ENCODE measurements at regions not wholly inside any gene's neighbourhood (a gene's known extent, or its start where the extent isn't known, plus 50 kb on each side); places are given as distances from the start of the nearest gene placed in this dataset.
"Not testable (repeated sequence)": the region's sequence is repeated elsewhere in the genome, so short reads cannot be mapped to it uniquely, and the experiment has no call there.

GRCh38 chrX:139475432-139475831 lies 55.1 kb upstream of the F9 start:
- no peak for DNase-seq

DNA sequence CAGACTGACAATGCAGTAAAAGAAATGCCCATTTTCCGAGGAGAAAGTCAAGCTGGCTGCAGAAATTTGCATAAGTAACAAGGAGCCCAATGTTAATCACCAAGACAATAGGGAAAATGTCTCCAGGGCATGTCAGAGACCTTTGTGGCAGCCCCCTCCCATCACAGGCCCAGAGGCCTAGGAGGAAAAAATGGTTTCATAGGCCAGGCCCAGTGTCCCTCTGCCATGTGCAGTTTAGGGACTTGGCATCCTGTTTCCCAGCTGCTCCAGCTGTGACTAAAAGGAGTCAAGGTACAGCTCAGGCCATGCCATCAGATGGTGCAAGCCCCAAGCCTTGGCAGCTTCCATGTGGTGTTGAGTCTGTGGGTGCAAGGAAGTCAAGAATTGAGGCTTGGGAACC lies 68.6 kb upstream of the F9 start:
- not testable (repeated sequence) for DNase-seq

DNA sequence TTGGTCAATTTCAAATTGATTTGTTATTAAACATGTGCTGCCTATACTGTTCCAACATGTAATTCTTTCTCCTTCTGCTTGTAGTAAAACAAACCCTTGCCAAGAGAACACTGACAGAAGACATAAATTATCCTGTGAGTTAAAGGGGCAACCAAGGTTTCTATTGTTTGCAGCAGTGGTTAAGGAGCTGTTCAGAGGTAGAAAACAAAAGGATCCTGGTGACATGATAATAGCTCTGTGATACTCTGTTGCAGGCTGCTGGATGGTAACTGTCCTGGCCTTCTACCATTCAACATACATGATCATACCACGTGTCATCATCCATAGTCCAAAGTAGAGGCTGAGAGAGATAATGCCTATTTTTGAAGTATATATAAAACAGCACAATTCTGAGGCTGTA lies 75.8 kb upstream of the F9 start:
- no peak for DNase-seq

GRCh38 chrX:139448996-139449395 lies 81.5 kb upstream of the F9 start:
- no peak for DNase-seq

DNA sequence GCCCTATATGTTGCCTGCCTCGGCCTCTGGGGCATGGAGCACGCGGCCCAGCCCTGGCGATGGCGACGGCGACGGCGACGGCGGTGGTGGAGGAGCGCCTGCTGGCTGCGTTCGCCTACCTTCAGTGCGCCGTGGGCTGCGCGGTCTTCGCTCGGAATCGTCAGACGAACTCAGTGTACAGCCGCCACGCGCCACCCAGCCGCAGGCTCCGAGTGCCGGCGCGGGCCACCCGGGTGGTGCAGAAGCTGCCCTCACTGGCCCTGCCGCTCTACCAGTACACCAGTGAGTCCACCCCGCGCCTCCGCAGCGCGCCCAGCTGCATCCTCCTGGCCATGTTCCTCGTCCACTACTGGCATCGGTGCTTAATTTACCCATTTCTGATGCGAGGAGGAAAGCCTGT lies 83.7 kb upstream of the F9 start:
- no peak for DNase-seq

GRCh38 chrX:139429913-139430312 lies 100.6 kb upstream of the F9 start:
- no peak for DNase-seq

DNA sequence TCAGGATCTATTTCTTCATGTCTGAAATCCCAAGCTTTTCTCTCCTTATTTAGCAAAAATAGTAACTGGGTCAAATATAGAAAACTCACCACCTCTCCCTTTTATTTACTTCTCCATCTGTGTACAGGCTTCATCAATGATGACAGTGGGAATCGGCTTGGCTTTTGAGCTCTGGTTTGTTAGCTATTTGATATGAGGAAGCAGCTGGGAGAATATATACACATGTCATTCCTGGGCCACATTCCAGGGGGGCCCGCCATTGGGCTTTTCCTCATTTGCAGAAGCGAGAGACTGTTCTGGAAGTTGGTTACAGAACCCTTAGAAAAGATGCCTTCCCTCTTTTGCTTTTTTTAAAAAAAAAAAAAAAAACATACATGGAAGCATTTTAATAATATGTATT lies 107.4 kb upstream of the F9 start:
- DNase-seq = no peak

DNA sequence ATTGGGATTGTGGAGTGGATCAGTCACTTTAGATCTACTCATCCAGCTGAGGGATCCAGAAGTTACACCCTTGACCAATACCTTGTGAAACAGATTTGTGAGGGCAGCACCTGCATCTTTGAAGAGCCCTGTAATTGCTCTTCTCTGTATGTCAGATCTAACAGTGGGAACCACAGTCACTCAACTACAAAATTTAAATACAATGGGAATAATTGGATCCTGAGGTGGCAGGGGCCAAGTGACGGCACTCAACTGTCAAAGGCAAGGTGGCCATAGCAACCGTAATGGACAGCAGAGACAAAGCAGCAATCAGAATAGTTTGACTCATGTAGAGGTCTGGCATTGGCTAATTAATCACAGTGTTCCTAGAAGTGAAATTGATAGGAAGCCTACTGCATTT lies 132.3 kb upstream of the F9 start:
- not testable (repeated sequence) for DNase-seq

DNA sequence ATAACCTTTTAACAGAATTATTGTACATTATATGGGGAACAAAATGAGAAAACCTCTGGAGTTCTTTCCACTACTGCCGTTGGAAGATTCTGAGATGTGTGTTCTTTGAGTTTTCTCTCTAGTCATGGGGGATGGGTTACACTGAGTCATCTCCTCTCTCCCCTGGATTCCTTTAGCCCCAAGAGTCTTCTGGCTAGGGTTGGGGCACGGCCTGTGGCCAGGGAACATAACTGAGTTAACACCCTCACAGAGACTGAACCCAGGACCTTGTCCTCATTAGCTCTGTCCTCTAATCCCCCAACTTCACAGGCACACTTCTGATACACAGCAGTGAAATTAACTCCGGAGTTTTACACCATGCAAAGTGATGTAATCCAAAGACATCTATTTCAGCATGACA lies 142.3 kb upstream of the F9 start:
- no peak for DNase-seq

GRCh38 chrX:139382529-139382928 lies 148.0 kb upstream of the F9 start:
- DNase-seq = no peak

DNA sequence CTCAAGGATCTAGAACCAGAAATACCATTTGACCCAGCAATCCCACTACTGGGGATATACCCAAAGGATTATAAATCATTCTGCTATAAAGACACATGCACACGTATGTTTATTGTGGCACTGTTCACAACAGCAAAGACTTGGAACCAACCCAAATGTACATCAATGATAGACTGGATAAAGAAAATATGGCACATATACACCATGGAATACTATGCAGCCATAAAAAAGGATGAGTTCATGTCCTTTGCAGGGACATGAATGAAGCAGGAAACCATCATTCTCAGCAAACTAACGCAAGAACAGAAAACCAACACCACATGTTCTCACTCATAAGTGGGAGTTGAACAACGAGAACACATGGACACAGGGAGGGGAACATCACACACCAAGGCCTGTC lies 154.0 kb upstream of the F9 start:
- not testable (repeated sequence) for DNase-seq

DNA sequence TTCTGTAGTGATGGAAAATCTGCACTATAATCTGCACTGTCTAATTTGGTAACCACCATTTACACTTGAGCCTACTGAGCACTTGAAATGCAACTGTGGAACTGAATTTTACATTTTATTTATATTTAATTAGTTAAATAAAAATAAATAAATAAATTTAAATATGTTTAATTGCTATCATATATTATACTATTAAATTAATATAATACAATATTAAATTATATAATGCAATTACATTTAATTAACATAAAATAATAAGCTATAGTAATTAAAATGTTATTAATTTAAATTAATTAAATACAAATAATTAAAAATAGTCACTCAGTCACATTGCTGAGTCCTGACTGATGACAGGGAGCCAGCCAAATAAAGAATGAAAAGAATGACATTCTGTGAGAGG lies 170.2 kb upstream of the F9 start:
- DNase-seq = no peak

GRCh38 chrX:139342594-139342991 lies 187.9 kb upstream of the F9 start:
- DNase-seq = not testable (repeated sequence)

DNA sequence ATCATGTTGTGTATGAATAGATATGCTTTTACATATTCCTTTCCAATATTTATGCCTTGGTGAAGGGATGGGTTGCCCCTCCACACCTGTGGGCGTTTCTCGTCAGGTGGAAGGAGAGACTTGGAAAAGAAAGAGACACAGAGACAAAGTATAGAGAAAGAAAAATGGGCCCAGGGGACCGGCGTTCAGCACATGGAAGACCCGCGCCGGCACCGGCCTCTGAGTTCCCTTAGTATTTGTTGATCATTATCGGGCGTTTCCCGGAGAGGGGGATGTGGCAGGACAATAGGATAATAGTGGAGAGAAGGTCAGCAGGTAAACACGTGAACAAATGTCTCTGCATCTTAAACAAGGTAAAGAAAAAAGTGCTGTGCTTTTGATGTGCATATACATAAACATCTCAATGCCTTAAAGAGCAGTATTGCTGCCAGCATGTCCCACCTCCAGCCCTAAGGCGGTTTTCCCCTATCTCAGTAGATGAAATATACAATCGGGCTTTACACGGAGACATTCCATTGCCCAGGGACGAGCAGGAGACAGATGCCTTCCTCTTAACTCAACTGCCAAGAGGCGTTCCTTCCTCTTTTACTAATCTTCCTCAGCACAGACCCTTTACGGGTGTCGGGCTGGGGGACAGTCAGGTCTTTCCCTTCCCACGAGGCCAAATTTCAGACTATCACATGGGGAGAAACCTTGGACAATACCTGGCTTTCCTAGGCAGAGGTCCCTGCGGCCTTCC lies 188.5 kb upstream of the F9 start:
- not testable (repeated sequence) for DNase-seq

DNA sequence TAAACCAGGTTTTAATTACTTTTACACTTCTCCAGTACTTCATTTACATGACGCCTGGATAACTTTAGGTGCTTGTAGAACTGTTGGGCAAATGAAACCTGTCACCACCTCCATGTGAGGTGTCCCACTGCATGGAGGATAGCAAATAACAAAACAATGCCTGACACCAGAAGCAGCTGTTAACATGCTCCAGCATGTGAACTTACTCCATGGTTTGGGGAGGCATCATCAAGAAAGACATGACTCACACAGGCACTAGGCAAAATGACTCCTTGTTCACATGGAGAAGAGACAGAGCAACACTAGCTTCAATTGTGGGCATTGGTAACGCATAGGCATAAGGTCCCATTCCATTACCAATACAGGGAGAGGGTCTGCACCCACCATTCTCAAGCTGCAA lies 198.1 kb upstream of the F9 start:
- no peak for DNase-seq

DNA sequence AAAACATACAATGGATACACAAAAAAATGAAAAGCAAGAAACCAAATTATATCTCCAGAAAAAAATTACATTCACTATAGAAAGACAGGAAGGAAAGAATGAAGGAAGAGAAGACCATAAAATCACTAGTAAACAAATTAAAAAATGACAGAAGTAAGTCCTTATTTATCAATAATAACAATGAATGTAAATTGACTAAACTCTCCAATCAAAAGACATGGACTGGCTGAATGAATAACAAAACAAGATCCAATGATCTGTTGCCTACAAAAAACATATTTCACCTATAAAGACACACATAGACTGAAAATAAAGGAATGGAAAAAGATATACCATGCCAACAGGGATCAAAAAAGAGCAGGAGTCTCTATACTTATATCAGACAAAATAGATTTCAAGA lies 203.2 kb upstream of the F9 start:
- DNase-seq = no peak

DNA sequence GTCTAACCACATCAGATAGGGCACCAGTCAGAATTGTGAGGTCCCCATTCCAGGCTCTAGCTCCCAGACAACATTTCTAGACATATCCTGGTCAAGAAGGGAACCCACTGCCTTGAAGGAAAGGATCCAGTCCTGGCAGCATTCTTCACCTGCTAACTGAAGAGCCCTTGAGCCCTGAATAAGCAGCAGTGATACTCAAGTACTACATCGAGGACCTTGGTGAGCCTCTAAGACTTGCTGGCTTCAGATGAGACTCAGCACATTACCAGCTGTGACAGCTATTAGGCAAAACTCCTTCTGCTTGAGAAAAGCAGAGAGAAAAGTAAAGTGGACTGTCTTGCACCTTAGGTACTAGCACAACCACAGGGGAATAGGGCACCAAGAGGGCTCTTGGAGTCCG lies 205.8 kb upstream of the F9 start:
- DNase-seq = no peak

GRCh38 chrX:139320661-139321354 lies 209.7 kb upstream of the F9 start:
- not testable (repeated sequence) for DNase-seq

GRCh38 chrX:139306675-139307074 lies 223.9 kb upstream of the F9 start:
- not testable (repeated sequence) for DNase-seq

DNA sequence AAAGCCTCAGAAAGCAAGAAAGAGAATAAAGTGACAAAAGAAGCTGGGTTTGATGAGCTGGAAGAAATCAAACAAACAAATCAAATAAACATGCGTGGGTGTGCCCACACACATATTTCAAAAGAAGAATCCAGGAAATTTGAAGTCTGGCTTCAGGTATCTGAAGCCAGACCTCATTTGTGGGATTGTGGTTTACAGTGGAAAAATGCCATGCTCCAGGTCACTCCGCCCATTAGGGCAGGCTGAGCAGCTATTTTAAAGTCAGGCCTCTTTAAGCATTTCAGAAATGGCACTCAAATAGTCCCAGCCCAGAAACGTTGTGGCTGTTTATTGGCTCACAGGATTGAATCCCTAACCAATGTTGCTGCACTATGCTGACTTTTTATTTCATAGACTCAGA lies 226.1 kb upstream of the F9 start:
- DNase-seq = no peak

- DNase-seq = no peak
Measured at GRCh38 chrX:139299309-139299708, 231.2 kb upstream of the F9 start.

DNA sequence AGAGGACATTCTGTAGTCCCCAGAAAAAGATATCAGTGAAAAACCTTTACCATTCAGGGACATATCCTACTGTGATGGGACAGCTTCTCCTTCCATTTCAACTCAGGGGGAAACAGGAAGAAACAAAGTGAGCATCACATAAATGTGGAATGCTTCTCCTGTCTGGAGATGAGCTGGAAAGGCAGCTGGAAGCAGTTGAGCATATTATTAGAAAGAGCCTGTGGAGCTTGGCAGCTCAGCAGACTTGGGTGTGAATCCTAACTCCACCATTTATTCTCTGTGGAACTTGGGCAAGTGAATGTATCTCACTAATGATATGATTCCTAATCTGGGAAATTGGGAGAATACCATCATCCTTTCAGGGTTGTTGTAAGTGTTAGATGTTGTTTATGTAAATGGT lies 232.1 kb upstream of the F9 start:
- no peak for DNase-seq

DNA sequence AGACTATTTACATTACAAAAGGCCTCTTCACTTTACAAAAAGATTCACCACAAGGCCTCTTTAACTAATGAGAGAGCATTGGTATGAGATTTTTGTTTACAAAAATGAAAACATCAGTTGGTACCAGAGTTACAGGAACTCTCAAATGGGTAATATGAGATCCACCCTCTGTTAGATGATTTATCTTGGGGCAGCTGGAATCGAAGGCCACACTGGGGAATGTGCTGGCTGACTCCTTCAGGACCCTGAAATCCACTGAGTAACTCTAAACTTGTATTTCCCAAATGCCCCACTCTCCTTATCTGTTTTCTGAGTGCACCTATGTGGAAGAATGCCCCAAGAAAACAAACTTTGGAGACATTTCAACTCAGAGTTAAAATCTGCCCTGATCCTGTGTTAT lies 232.9 kb upstream of the F9 start:
- DNase-seq = no peak

DNA sequence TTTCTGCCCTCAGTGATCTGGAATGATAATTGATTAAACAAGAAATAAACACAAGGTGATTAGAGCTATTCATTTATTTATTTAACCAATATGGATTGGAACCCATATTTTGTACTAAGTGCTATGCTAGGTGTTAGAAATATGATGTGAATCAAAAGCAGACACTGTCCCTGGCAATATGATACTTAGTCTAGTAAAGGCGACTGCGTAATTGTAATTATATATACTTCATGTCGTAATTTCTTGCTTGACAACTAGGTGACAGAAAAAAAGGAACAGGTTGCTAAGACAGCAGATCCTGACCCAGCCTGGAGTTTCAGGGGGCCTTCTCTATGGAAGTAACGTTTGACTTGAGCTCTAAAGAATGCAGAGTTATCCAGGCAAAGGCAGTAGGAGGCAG lies 236.5 kb upstream of the F9 start:
- DNase-seq = no peak

DNA sequence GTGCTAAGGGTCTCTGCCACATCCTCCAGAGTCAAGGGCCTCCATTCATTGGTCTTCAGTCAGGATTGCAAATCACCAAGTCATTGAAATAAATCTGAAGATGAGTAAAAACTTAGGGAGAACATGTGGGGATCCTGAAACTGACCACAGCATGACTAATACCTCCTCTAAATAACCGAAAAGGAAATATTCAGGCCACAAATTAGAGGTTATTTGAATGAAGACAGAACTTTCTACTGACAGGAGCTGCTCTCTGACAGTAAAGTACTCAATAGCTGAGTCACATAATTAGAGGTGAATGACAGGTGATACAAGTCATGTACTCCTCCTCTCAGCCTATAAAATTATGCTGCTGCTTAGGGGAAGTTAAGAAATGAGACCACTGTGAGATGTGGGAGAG lies 240.2 kb upstream of the F9 start:
- DNase-seq = peak; percentile 4

Data from inflammatory macrophage treated with lipopolysaccharide for 4 hours (primary cell).